Urothelium cell line (cell line): ENCODE measurements at regions not wholly inside any gene's neighbourhood (a gene's known extent, or its start where the extent isn't known, plus 50 kb on each side); places are given as distances from the start of the nearest gene placed in this dataset.
"Not testable (repeated sequence)": the region's sequence is repeated elsewhere in the genome, so short reads cannot be mapped to it uniquely, and the experiment has no call there.

ENCODE experiments used
- DNase-seq: peaks from one replicate; pipeline ENCODE4 v3.0.0; 2011; ENCODE audit warnings: low spot score, mixed read lengths
- FAIRE-seq: peaks from 2 replicates; lab custom pipeline; 2011; peaks lifted over from hg19 to GRCh38; lab: Jason Lieb, UNC

- DNase-seq (no peak), FAIRE-seq (no peak)
Measured at GRCh38 chr5:174999581-174999980, 275.2 kb downstream of the MSX2 start.

- FAIRE-seq (no peak), DNase-seq (no peak)
Measured at GRCh38 chr5:174998131-174998730, 273.8 kb downstream of the MSX2 start.

GRCh38 chr5:174997688-174998087 lies 273.3 kb downstream of the MSX2 start:
- no peak for DNase-seq
- FAIRE-seq = no peak

- FAIRE-seq (no peak), DNase-seq (no peak)
Measured at GRCh38 chr5:174996941-174997340, 272.6 kb downstream of the MSX2 start.

- FAIRE-seq (no peak), DNase-seq (no peak)
Measured at GRCh38 chr5:174995827-174996226, 271.4 kb downstream of the MSX2 start.

- DNase-seq (no peak), FAIRE-seq (no peak)
Measured at GRCh38 chr5:174991847-174992246, 267.5 kb downstream of the MSX2 start.

- no peak for DNase-seq
- FAIRE-seq = no peak
Measured at GRCh38 chr5:174990909-174991308, 266.5 kb downstream of the MSX2 start.

GRCh38 chr5:174987443-174988012 lies 263.1 kb downstream of the MSX2 start:
- FAIRE-seq = no peak
- DNase-seq = no peak

- DNase-seq = no peak
- no peak for FAIRE-seq
Measured at GRCh38 chr5:174984863-174985262, 260.5 kb downstream of the MSX2 start.

GRCh38 chr5:174982485-174982884 lies 258.1 kb downstream of the MSX2 start:
- DNase-seq (no peak), FAIRE-seq (no peak)

- FAIRE-seq (no peak), DNase-seq (no peak)
Measured at GRCh38 chr5:174981416-174981815, 257.0 kb downstream of the MSX2 start.

GRCh38 chr5:174980952-174981351 lies 256.6 kb downstream of the MSX2 start:
- no peak for FAIRE-seq

GRCh38 chr5:174972291-174972690 lies 247.9 kb downstream of the MSX2 start:
- DNase-seq (no peak), FAIRE-seq (no peak)

More at GRCh38 chr5:174980952-174981351, 256.6 kb downstream of the MSX2 start:
- DNase-seq = no peak

GRCh38 chr5:174971210-174971609 lies 246.8 kb downstream of the MSX2 start:
- no peak for DNase-seq
- no peak for FAIRE-seq

GRCh38 chr5:174970502-174970901 lies 246.1 kb downstream of the MSX2 start:
- FAIRE-seq (no peak), DNase-seq (no peak)

- DNase-seq (no peak), FAIRE-seq (no peak)
Measured at GRCh38 chr5:174953871-174954270, 229.5 kb downstream of the MSX2 start.

- FAIRE-seq = peak; percentile 81
- DNase-seq = peak; percentile 85
Measured at GRCh38 chr5:174951151-174951780, 226.9 kb downstream of the MSX2 start.

GRCh38 chr5:174947548-174947947 lies 223.2 kb downstream of the MSX2 start:
- DNase-seq (no peak), FAIRE-seq (no peak)

GRCh38 chr5:174945853-174946252 lies 221.5 kb downstream of the MSX2 start:
- no peak for FAIRE-seq
- no peak for DNase-seq

GRCh38 chr5:174943785-174944184 lies 219.4 kb downstream of the MSX2 start:
- DNase-seq (no peak), FAIRE-seq (no peak)

GRCh38 chr5:174943002-174943401 lies 218.6 kb downstream of the MSX2 start:
- FAIRE-seq, DNase-seq: not testable (repeated sequence)
